ENCODE measurements at regions not wholly inside any gene's neighbourhood (a gene's known extent, or its start where the extent isn't known, plus 50 kb on each side); places are given as distances from the start of the nearest gene placed in this dataset.

DNA sequence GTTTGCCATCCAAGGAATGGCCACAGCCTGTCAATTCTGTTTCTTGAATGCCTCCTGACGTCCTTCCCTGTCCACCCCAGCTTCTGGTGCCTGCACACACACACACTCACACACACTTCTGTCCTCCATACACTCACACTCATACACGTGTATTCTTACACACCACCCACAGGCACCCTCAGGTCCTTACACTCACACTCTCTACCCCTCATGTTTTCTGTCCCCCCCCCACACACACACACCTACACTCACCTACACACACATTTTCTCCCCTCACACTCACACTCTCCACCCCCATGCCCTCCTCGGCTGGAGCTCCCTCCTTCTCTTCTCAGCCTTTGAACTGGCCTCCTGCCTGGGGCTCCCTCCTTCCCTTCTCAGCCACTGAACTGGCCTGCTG is 148.0 kb upstream of the SALL3 start:
- Histone ChIP-seq H3K4me1 (ENCODE audit: control insufficient read depth in 1 of 2, low read depth in 2 of 2) (no peaks in the 10 kb centered on the region), H3K9me3 (no peaks in the 10 kb centered on the region), H3K27me3 (replicated peaks; ENCODE audit: insufficient read depth) (no peaks in the 10 kb centered on the region), H3K36me3 (no peaks in the 10 kb centered on the region), H3K4me3 (no peak overlapping the region), H3K27ac (no peak overlapping the region)
- ATAC-seq (ENCODE audit: insufficient number of reproducible peaks, low FRiP score, low read depth) (no peak), DNase-seq (ENCODE audit: low spot score) (no peak)
- TF ChIP-seq, protein P1, sequence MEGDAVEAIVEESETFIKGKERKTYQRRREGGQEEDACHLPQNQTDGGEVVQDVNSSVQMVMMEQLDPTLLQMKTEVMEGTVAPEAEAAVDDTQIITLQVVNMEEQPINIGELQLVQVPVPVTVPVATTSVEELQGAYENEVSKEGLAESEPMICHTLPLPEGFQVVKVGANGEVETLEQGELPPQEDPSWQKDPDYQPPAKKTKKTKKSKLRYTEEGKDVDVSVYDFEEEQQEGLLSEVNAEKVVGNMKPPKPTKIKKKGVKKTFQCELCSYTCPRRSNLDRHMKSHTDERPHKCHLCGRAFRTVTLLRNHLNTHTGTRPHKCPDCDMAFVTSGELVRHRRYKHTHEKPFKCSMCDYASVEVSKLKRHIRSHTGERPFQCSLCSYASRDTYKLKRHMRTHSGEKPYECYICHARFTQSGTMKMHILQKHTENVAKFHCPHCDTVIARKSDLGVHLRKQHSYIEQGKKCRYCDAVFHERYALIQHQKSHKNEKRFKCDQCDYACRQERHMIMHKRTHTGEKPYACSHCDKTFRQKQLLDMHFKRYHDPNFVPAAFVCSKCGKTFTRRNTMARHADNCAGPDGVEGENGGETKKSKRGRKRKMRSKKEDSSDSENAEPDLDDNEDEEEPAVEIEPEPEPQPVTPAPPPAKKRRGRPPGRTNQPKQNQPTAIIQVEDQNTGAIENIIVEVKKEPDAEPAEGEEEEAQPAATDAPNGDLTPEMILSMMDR (IDR thresholded peaks at IDR 0.05) = no peak

DNA sequence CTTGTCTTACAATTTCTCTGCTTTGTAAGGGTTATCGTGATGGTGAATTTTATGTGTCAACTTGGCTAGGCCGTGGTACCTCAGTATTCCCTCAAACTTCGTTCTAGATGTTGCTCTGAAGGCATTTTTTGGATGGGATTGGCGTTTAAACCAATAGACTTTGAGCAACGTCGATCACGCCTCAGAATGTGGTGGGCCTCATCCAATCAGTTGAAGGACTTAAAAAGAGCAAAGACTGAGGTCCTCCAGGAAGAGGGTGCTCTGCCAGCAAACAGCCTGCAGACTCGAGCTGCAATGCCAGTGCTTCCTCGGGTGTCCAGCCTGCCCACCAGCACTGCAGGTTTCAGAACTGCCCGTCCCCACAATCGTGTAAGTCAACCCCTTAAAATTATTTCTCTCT is 145.8 kb upstream of the SALL3 start:
- ATAC-seq (ENCODE audit: insufficient number of reproducible peaks, low FRiP score, low read depth) = no peak
- Histone ChIP-seq H3K27me3 (replicated peaks; ENCODE audit: insufficient read depth) (no peaks in the 10 kb centered on the region), H3K36me3 (no peaks in the 10 kb centered on the region), H3K4me3 (no peak overlapping the region), H3K9me3 (no peaks in the 10 kb centered on the region), H3K27ac (no peak overlapping the region), H3K4me1 (ENCODE audit: control insufficient read depth in 1 of 2, low read depth in 2 of 2) (no peaks in the 10 kb centered on the region)
- no peak for DNase-seq (ENCODE audit: low spot score)
- TF ChIP-seq, protein P1 (IDR thresholded peaks at IDR 0.05) = no peak

DNA sequence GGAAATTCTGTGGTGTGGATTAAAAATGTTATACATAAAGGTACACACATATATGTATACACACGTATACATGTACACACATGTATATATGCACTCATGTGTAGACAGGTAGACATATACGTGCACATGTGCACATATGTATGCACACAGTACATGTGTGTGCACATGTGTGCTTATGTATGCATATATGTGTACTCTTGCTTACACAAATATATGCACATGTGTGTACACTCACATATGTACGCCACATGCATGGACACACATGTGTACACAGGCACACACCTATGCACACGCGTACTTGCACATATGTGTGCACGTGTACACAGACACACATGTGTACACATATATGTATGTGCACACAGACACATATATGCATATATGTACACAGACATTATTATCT is 142.8 kb upstream of the SALL3 start:
- Histone ChIP-seq H3K9me3 (no peaks in the 10 kb centered on the region), H3K27ac (no peak overlapping the region), H3K4me3 (no peak overlapping the region), H3K4me1 (ENCODE audit: control insufficient read depth in 1 of 2, low read depth in 2 of 2) (no peaks in the 10 kb centered on the region), H3K27me3 (replicated peaks; ENCODE audit: insufficient read depth) (no peaks in the 10 kb centered on the region), H3K36me3 (no peaks in the 10 kb centered on the region)
- TF ChIP-seq, protein P1 (IDR thresholded peaks at IDR 0.05) = no peak
- DNase-seq (ENCODE audit: low spot score) = no peak
- ATAC-seq (ENCODE audit: insufficient number of reproducible peaks, low FRiP score, low read depth) = no peak

GRCh38 chr18:78837754-78838153 is 141.9 kb upstream of the SALL3 start:
- TF ChIP-seq, protein P1 (IDR thresholded peaks at IDR 0.05) = no peak
- Histone ChIP-seq H3K4me3 (no peak overlapping the region), H3K27me3 (replicated peaks; ENCODE audit: insufficient read depth) (no peaks in the 10 kb centered on the region), H3K4me1 (ENCODE audit: control insufficient read depth in 1 of 2, low read depth in 2 of 2) (no peaks in the 10 kb centered on the region), H3K9me3 (no peaks in the 10 kb centered on the region), H3K36me3 (no peaks in the 10 kb centered on the region), H3K27ac (no peak overlapping the region)
- DNase-seq (ENCODE audit: low spot score) = no peak
- no peak for ATAC-seq (ENCODE audit: insufficient number of reproducible peaks, low FRiP score, low read depth)

DNA sequence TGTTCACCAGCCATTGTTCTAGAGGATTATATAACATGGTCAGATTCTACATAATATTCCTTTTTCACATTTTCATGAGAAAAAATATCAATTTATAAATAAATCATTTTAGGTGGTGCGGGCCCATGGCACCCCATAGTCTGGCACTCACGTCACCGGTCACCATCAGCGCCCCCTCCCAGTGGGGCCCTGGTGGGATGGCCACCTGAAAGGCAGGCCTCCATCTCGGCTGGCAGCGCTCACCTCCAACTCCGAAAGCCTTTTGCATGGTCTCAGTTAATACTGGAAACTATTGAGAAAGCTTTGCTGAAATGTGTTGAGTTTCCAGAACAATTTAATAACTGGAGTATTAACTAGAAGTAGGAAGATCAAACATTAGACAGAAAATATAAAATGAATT is 141.4 kb upstream of the SALL3 start:
- DNase-seq (ENCODE audit: low spot score) (no peak), ATAC-seq (ENCODE audit: insufficient number of reproducible peaks, low FRiP score, low read depth) (no peak)
- H3K36me3 ChIP-seq = no peaks in the 10 kb centered on the region
- no peak overlapping the region for H3K27ac ChIP-seq
- no peaks in the 10 kb centered on the region for H3K4me1 ChIP-seq (ENCODE audit: control insufficient read depth in 1 of 2, low read depth in 2 of 2)
- TF ChIP-seq, protein P1 (IDR thresholded peaks at IDR 0.05) = no peak
- no peaks in the 10 kb centered on the region for H3K9me3 ChIP-seq
- H3K4me3 ChIP-seq = no peak overlapping the region
- no peaks in the 10 kb centered on the region for H3K27me3 ChIP-seq (replicated peaks; ENCODE audit: insufficient read depth)
